HG03442 (cell line): ENCODE measurements at regions not wholly inside any gene's neighbourhood (a gene's known extent, or its start where the extent isn't known, plus 50 kb on each side); places are given as distances from the start of the nearest gene placed in this dataset.

ENCODE experiments used
- ATAC-seq: cut with Tn5 transposase; IDR thresholded peaks from one replicate; pipeline ENCODE4 v1.9.1; 2021; ENCODE audit warnings: mild to moderate bottlenecking, moderate library complexity; ENCODE audit not compliant: unreplicated experiment

- no peak for ATAC-seq
Observed at GRCh38 chr9:25613709-25614108, 64.5 kb downstream of the TUSC1 start.

GRCh38 chr9:25603106-25603505 lies 75.1 kb downstream of the TUSC1 start:
- ATAC-seq: no peak

- ATAC-seq: no peak
Observed at GRCh38 chr9:25602400-25603044, 75.7 kb downstream of the TUSC1 start.

- ATAC-seq: no peak
Observed at GRCh38 chr9:25600501-25600900, 77.7 kb downstream of the TUSC1 start.

- ATAC-seq: no peak
Observed at GRCh38 chr9:25584611-25585010, 93.6 kb downstream of the TUSC1 start.

- ATAC-seq: no peak
Observed at GRCh38 chr9:25573281-25573680, 105.0 kb downstream of the TUSC1 start.

- ATAC-seq: no peak
Observed at GRCh38 chr9:25571491-25571890, 106.8 kb downstream of the TUSC1 start.

GRCh38 chr9:25570802-25571201 lies 107.4 kb downstream of the TUSC1 start:
- no peak for ATAC-seq

- ATAC-seq: no peak
Observed at GRCh38 chr9:25562101-25562500, 116.1 kb downstream of the TUSC1 start.

- no peak for ATAC-seq
Observed at GRCh38 chr9:25557645-25558300, 120.5 kb downstream of the TUSC1 start.

- ATAC-seq: no peak
Observed at GRCh38 chr9:25556540-25556939, 121.7 kb downstream of the TUSC1 start.

GRCh38 chr9:25548847-25549246 lies 129.4 kb downstream of the TUSC1 start:
- ATAC-seq: no peak

- no peak for ATAC-seq
Observed at GRCh38 chr9:25543806-25544205, 134.4 kb downstream of the TUSC1 start.

GRCh38 chr9:25542319-25542718 lies 135.9 kb downstream of the TUSC1 start:
- no peak for ATAC-seq

GRCh38 chr9:25537808-25538207 lies 140.4 kb downstream of the TUSC1 start:
- ATAC-seq: no peak

- ATAC-seq: no peak
Observed at GRCh38 chr9:25519286-25519685, 159.0 kb downstream of the TUSC1 start.

GRCh38 chr9:25517701-25518100 lies 160.5 kb downstream of the TUSC1 start:
- ATAC-seq: no peak

GRCh38 chr9:25513509-25514033 lies 164.7 kb downstream of the TUSC1 start:
- no peak for ATAC-seq

GRCh38 chr9:25505644-25506043 lies 172.6 kb downstream of the TUSC1 start:
- no peak for ATAC-seq

GRCh38 chr9:25481372-25481771 lies 196.9 kb downstream of the TUSC1 start:
- ATAC-seq: no peak

- no peak for ATAC-seq
Observed at GRCh38 chr9:25480696-25481095, 197.5 kb downstream of the TUSC1 start.

GRCh38 chr9:25472681-25473080 lies 205.6 kb downstream of the TUSC1 start:
- no peak for ATAC-seq
